Right atrium auricular region (tissue), 2 donors: ENCODE measurements at regions not wholly inside any gene's neighbourhood (a gene's known extent, or its start where the extent isn't known, plus 50 kb on each side); places are given as distances from the start of the nearest gene placed in this dataset.
"Not testable (repeated sequence)": the region's sequence is repeated elsewhere in the genome, so short reads cannot be mapped to it uniquely, and the experiment has no call there.

Source experiments
- DNase-seq: peaks from one replicate; pipeline ENCODE4 v3.0.0-alpha.2; 2019; ENCODE audit warnings: low spot score
- H3K27ac ChIP-seq, 2 donors: fragments of 200-600 bp; sonication (generic); 1 replicate in 1 of 2; 2 replicates in 1 of 2; pipeline ENCODE4 v1.5.1; 2016 to 2019
- H3K27me3 ChIP-seq, 2 donors: fragments of 200-600 bp; sonication (generic); one replicate each; pipeline versions ENCODE4 v1.5.1 to v1.6.0; 2017 to 2019
- H3K36me3 ChIP-seq: fragments of 200-600 bp; sonication (generic); one replicate; pipeline ENCODE4 v1.5.1; 2016
- H3K4me1 ChIP-seq, 2 donors: fragments of 200-600 bp; sonication (generic); one replicate each; pipeline versions ENCODE4 v1.5.1 to v1.6.0; 2017 to 2019
- H3K4me3 ChIP-seq, 2 donors: fragments of 200-600 bp; sonication (generic); 1 replicate in 1 of 2; 2 replicates in 1 of 2; pipeline ENCODE4 v1.5.1; 2017 to 2019; ENCODE audit warnings: mild to moderate bottlenecking in 1 of 2, moderate library complexity in 1 of 2
- H3K9me3 ChIP-seq, 2 donors: fragments of 200-600 bp; sonication (generic); one replicate each; pipeline ENCODE4 v1.5.1; 2019
- TF ChIP-seq, protein P1 (sequence below), 2 donors: fragments of 200-600 bp; sonication (generic); IDR thresholded peaks; one replicate each; pipeline ENCODE4 v1.5.1; 2019; ENCODE audit warnings: antibody characterized with exemption in 2 of 2

DNA sequence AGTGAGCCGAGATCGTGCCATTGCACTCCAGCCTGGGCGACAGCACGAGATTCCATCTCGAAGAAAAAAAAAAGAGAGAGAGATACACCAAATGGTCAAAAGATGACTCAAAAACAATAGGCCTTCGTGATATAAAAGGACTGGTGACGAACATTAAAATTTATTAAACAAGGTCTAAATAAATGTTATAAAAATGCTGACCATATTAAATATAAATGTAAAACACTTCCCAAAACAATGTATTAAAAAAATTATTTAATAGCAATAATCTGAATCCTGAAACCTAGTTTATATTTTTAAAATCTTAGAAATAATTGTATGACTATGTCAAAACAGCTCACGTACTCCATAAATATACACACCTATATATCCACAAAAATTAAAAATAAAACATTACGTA is 247.6 kb downstream of the SETD4 start:
- Histone ChIP-seq H3K4me1 (no peaks in the 10 kb centered on the region), H3K27ac (no peak overlapping the region), H3K36me3 (no peaks in the 10 kb centered on the region), H3K4me3 (no peak overlapping the region), H3K9me3 (no peaks in the 10 kb centered on the region), H3K27me3 (no peaks in the 10 kb centered on the region)
- no peak for DNase-seq
- TF ChIP-seq, protein P1, sequence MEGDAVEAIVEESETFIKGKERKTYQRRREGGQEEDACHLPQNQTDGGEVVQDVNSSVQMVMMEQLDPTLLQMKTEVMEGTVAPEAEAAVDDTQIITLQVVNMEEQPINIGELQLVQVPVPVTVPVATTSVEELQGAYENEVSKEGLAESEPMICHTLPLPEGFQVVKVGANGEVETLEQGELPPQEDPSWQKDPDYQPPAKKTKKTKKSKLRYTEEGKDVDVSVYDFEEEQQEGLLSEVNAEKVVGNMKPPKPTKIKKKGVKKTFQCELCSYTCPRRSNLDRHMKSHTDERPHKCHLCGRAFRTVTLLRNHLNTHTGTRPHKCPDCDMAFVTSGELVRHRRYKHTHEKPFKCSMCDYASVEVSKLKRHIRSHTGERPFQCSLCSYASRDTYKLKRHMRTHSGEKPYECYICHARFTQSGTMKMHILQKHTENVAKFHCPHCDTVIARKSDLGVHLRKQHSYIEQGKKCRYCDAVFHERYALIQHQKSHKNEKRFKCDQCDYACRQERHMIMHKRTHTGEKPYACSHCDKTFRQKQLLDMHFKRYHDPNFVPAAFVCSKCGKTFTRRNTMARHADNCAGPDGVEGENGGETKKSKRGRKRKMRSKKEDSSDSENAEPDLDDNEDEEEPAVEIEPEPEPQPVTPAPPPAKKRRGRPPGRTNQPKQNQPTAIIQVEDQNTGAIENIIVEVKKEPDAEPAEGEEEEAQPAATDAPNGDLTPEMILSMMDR (IDR thresholded peaks at IDR 0.05): no peak

DNA sequence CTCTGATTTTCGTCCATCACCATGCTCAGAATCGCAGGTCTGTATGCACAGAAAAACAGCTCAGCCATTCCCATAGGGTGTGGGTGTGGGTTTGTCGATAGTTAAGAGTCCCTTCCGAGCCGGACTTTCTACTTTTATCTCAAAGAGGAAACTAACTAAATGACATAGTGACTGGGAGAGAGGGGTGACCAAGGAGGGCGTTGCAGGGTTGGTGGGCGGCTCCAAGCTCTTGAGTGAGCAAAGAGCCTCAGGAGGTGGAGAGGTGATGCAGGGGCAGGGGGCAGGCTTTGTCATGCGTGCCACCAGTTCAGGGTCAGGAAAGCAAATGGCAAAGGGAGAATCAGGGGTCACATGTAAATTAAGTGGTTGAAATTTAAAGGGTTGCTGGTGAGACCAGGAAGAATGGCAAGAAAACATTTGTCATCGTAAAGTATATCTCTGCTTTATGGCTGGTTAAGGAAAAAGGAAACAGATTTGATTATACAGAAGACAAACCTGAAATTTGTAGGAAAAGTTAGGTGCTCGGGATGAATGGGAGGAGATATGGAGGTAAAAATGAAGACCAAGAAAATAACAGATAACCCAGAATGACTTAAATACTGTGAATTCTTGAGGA is 249.0 kb downstream of the SETD4 start:
- H3K36me3 ChIP-seq: no peaks in the 10 kb centered on the region
- no peaks in the 10 kb centered on the region for H3K9me3 ChIP-seq
- H3K4me3 ChIP-seq: no peak overlapping the region
- TF ChIP-seq, protein P1 (IDR thresholded peaks at IDR 0.05): no peak
- H3K27ac ChIP-seq: no peak overlapping the region
- H3K27me3 ChIP-seq: no peaks in the 10 kb centered on the region
- DNase-seq: no peak
- H3K4me1 ChIP-seq: no peaks in the 10 kb centered on the region

DNA sequence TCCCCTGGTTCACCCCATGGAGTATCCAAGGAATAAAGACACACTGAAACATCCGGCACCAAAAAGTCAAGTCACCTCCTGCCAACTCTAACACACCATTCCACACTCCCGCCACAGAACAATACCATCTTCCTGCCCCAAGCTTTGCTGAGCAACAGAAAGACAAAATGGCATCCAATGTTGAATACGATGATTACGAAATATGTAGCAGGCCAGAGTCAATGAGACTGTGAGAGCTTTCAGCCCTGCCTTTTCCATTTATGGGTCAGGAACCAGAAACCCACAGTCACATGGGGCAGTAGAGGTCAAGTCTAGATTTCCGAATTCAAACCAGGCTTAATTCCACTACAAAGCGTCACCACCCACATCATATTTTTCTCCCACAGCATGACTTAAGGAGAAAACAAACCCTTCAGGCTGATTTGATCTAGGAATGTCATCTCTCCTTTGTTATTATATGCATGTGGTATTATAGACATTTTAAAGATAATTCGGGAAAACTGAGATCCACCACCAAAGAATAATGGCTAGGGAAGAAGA is 249.8 kb downstream of the SETD4 start:
- Histone ChIP-seq H3K4me1 (no peaks in the 10 kb centered on the region), H3K4me3 (no peak overlapping the region), H3K27me3 (no peaks in the 10 kb centered on the region), H3K9me3 (no peaks in the 10 kb centered on the region), H3K36me3 (no peaks in the 10 kb centered on the region), H3K27ac (no peak overlapping the region)
- TF ChIP-seq, protein P1 (IDR thresholded peaks at IDR 0.05): no peak
- DNase-seq: no peak

DNA sequence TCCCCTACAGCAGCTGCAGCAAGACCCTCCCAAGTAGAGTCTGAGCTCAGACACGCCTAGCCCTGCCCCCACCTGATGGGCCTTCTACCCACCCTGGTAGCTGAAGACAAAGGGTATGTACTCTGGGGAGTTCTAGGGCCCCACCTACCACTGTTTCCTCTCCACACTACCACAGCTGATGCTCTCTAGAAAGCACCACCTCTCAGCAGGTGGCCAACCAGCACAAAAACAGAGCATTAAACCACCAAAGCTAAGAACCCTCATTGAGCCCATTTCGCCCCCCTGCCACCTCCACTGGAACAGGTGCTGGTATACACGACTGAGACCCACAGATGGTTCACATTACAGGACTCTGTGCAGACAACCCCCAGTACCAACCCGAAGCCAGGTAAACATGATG is 258.9 kb downstream of the SETD4 start:
- H3K27me3 ChIP-seq: no peaks in the 10 kb centered on the region
- DNase-seq: no peak
- no peaks in the 10 kb centered on the region for H3K9me3 ChIP-seq
- TF ChIP-seq, protein P1 (IDR thresholded peaks at IDR 0.05): no peak
- H3K4me3 ChIP-seq: no peak overlapping the region
- H3K4me1 ChIP-seq: peaks cover 0 to 4% of the 10 kb centered on the region in 2 donors
- H3K36me3 ChIP-seq: no peaks in the 10 kb centered on the region
- no peak overlapping the region for H3K27ac ChIP-seq

DNA sequence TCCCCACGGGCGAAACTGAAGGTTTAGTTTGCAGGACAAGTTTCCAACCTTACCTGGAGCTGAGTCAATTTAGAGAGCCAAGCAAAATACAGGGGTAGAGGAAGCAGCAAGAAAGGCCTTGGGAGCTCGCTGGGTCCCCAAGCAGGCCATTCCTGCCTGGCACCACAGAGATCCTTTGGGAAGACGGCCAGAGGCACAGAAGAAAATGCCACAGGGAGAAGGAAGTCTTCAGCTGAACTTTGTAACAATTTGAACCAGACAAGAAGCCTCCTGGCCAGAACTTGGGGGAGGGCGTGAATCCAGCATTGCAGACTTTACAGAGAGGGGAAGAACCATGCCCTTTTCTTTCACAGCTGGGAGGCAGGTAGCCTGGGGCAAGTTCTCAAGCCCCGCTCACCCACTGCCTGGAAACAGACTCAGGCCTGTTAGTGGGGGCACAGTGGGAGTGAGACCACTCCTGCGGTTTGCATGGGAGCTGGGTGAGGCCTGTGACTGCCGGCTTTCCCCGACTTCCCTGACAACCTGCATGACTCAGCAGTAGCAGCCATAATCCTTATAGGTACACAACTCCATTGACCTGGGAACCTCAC is 259.4 kb downstream of the SETD4 start:
- not testable (repeated sequence) for H3K36me3 ChIP-seq, H3K4me1 ChIP-seq, H3K9me3 ChIP-seq, H3K27ac ChIP-seq, DNase-seq, H3K27me3 ChIP-seq, H3K4me3 ChIP-seq

DNA sequence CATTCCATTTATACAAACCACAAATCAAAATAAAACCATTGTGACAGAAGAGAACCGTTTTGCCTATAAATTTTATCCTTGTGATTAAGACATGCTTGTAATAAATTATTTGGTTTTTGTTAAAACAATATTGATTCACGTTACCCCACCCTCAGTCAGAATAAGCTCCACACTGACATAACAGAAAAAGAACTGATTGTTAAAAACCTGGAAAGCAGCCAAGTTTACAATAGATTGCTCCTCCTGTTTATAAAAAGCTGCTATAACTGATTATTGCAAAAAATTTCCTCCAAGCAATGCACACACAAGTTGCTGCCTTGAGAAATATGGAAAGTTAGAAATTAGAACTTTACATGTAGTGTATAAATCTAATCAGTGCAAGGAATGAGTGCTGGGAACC is 263.5 kb downstream of the SETD4 start:
- Histone ChIP-seq H3K9me3 (no peaks in the 10 kb centered on the region), H3K27me3 (no peaks in the 10 kb centered on the region), H3K4me1 (peaks cover 0 to 4% of the 10 kb centered on the region in 2 donors), H3K36me3 (no peaks in the 10 kb centered on the region), H3K4me3 (no peak overlapping the region), H3K27ac (no peak overlapping the region)
- TF ChIP-seq, protein P1 (IDR thresholded peaks at IDR 0.05): no peak
- no peak for DNase-seq

DNA sequence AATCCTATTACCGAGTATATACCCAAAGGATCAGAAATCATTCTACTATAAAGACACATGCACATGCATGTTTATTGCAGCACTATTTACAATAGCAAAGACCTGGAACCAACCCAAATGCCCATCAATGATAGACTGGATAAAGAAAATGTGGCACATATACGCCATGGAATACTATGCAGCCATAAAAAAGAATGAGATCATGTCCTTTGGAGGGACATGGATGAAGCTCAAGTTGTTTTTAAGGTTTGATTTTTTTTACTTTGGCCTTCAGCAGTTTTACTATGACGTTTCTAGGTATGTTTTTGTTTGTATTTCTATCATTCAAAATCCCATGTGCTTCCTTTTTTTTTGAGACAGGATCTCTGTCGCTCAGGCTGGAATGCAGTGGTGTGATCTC is 265.8 kb downstream of the SETD4 start:
- not testable (repeated sequence) for H3K4me3 ChIP-seq, H3K9me3 ChIP-seq, DNase-seq, H3K4me1 ChIP-seq, H3K36me3 ChIP-seq, H3K27ac ChIP-seq, H3K27me3 ChIP-seq
